Prostate gland (tissue), 2 donors: ENCODE measurements at regions not wholly inside any gene's neighbourhood (a gene's known extent, or its start where the extent isn't known, plus 50 kb on each side); places are given as distances from the start of the nearest gene placed in this dataset.

Experiments used
- DNase-seq: peaks from one replicate; pipeline ENCODE4 v3.0.0-alpha.2; 2019; ENCODE audit warnings: low spot score
- H3K27ac ChIP-seq, 2 donors: fragments of 200-600 bp; sonication (generic); 2 replicates each; pipeline ENCODE4 v1.5.1; 2017 to 2019
- H3K27me3 ChIP-seq: fragments of 200-600 bp; sonication (generic); replicated peaks from 2 replicates; pipeline ENCODE4 v1.5.1; 2019; ENCODE audit not compliant: insufficient read depth
- H3K36me3 ChIP-seq, 2 donors: fragments of 200-600 bp; sonication (generic); 1 replicate in 1 of 2; 2 replicates in 1 of 2; pipeline versions ENCODE4 v1.5.1 to v1.8.1; 2017 to 2019
- H3K4me1 ChIP-seq: fragments of 200-600 bp; sonication (generic); replicated peaks from 2 replicates; pipeline ENCODE4 v1.5.1; 2019
- H3K4me3 ChIP-seq, 2 donors: fragments of 200-600 bp; sonication (generic); 2 replicates each; pipeline ENCODE4 v1.5.1; 2017 to 2019
- H3K9me3 ChIP-seq: fragments of 200-600 bp; sonication (generic); 2 replicates; pipeline ENCODE4 v1.5.1; 2017
- POLR2A ChIP-seq: fragments of 450-650 bp; IDR thresholded peaks from one replicate; pipeline ENCODE4 v1.6.1; 2016; ENCODE audit warnings: antibody characterized with exemption, mild to moderate bottlenecking
- POLR2AphosphoS5 ChIP-seq: sonication (generic); formaldehyde crosslinking; IDR thresholded peaks from one replicate; pipeline ENCODE4 v1.6.1; 2017; ENCODE audit warnings: antibody characterized with exemption
- WGBS: methylation state at CpG from one replicate; pipeline ENCODE4 v1.1.5; 2018; 5-methylcytosine and 5-hydroxymethylcytosine counted together
- intact Hi-C: fragments of 100-400 bp; cut with DNase I; formaldehyde crosslinking; loops from one replicate; pipeline ENCODE4 v1.14.2; 2022
- TF ChIP-seq, protein P1 (sequence below), 4 experiments: fragments of 200-600 bp in 2 of 4; fragments of 450-650 bp in 2 of 4; sonication (generic) in 2 of 4; IDR thresholded peaks; 1 replicate in 3 of 4; 2 replicates in 1 of 4; pipeline ENCODE4 v1.5.1; 2016 to 2019; ENCODE audit warnings: antibody characterized with exemption in 4 of 4, mild to moderate bottlenecking in 2 of 4, moderate library complexity in 2 of 4

DNA sequence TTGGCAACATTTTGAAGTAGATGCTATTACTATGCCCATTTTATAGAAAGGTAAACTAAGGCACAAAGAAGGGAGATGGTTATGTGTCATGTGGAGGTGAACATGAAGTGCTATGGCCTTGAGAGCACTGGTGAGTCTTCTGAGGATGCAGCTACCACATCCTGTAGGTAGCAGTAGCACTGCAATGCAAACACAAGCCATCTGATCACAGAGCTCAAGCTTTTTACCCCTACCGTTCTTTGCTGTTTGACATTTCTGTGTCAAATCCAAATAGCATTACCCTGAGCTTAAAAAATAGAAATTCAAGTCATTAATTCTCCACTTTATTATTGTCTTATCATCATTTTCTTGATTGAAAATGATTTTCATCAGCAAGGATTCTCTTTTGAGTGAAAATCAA, 382.9 kb downstream of the KCTD12 start:
- DNase-seq = no peak
- H3K4me1 ChIP-seq = no peaks in the 10 kb centered on the region
- H3K9me3 ChIP-seq = no peaks in the 10 kb centered on the region
- no peaks in the 10 kb centered on the region for H3K36me3 ChIP-seq
- no peaks in the 10 kb centered on the region for H3K27me3 ChIP-seq
- WGBS = 79% methylated on average over 1 of the region's 1 CpG
- TF ChIP-seq, protein P1, sequence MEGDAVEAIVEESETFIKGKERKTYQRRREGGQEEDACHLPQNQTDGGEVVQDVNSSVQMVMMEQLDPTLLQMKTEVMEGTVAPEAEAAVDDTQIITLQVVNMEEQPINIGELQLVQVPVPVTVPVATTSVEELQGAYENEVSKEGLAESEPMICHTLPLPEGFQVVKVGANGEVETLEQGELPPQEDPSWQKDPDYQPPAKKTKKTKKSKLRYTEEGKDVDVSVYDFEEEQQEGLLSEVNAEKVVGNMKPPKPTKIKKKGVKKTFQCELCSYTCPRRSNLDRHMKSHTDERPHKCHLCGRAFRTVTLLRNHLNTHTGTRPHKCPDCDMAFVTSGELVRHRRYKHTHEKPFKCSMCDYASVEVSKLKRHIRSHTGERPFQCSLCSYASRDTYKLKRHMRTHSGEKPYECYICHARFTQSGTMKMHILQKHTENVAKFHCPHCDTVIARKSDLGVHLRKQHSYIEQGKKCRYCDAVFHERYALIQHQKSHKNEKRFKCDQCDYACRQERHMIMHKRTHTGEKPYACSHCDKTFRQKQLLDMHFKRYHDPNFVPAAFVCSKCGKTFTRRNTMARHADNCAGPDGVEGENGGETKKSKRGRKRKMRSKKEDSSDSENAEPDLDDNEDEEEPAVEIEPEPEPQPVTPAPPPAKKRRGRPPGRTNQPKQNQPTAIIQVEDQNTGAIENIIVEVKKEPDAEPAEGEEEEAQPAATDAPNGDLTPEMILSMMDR (IDR thresholded peaks at IDR 0.05) = no peak
- TF ChIP-seq POLR2A (no peak), POLR2AphosphoS5 (no peak)
- H3K4me3 ChIP-seq = no peak overlapping the region
- intact Hi-C loops = no loop called here
- H3K27ac ChIP-seq = no peak overlapping the region

DNA sequence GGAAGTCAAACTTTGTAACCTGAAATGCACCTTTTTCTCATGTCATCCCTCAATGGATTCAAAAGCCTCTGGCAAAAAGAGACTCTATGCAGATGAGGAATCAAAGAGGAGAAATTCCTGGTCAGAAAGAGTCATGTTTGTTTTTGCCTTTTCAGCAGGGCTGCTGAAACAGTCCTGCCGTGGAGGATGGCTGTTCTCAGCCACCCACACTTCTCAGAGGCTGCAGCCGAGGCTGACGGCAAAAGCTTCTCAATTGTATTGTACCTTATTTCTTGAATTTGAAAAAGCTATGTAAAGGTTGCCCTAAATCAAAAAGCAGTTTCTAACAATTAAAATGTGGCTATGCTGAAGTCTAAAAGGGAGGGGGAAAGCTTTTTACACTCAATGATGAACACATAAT, 385.3 kb downstream of the KCTD12 start:
- H3K4me1 ChIP-seq = no peaks in the 10 kb centered on the region
- TF ChIP-seq, protein P1 (IDR thresholded peaks at IDR 0.05) = no peak
- TF ChIP-seq POLR2AphosphoS5 = no peak
- TF ChIP-seq POLR2A = no peak
- intact Hi-C loops = no loop called here
- no peaks in the 10 kb centered on the region for H3K36me3 ChIP-seq
- no peak overlapping the region for H3K27ac ChIP-seq
- H3K27me3 ChIP-seq = no peaks in the 10 kb centered on the region
- no peaks in the 10 kb centered on the region for H3K9me3 ChIP-seq
- no peak for DNase-seq
- H3K4me3 ChIP-seq = no peak overlapping the region
- 39% methylated on average over 3 of the region's 3 CpGs for WGBS

DNA sequence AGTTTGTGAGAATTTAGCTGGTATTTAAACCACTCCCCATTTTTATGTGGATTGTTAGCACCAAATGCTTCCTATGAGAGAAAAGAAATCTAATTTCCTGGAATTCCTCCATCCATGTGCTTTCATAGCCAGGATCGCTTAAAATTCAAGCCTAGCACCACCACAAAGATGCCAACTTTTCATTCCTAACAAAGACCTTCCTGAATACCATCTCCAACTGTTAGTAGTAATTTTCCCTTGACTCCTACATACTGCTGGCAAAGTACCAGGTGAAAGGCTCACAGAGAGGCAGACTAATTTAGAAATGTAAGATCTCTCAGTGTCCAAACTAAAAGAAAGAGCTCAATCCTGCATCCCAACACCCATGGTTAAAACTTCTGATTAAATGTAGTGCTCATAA, 386.3 kb downstream of the KCTD12 start:
- H3K4me3 ChIP-seq = no peak overlapping the region
- no peaks in the 10 kb centered on the region for H3K4me1 ChIP-seq
- 76% methylated on average over 1 of the region's 1 CpG for WGBS
- no peak for TF ChIP-seq POLR2A
- TF ChIP-seq, protein P1 (IDR thresholded peaks at IDR 0.05) = no peak
- TF ChIP-seq POLR2AphosphoS5 = no peak
- intact Hi-C loops = no loop called here
- no peaks in the 10 kb centered on the region for H3K36me3 ChIP-seq
- H3K27me3 ChIP-seq = no peaks in the 10 kb centered on the region
- no peak overlapping the region for H3K27ac ChIP-seq
- DNase-seq = no peak
- H3K9me3 ChIP-seq = no peaks in the 10 kb centered on the region

DNA sequence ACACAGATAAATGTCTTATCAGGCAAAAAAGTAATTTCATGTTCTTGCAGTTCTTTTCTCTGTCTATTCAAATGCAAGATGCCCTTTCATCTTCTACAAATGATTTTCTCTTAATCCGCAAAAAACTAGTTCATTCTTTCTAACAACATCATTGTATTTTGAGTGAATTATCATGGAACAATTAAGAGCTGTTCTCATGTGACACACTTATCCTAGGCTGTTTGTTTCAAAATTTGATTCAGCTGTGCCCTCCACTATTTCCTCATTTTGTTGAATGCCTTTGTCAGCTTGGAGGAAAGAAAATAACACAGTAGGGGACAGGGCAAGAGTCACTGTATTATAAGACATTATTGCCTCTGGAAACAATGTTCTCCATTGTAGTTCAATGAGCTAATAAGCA, 396.9 kb downstream of the KCTD12 start:
- WGBS = 91% methylated on average over 1 of the region's 1 CpG

DNA sequence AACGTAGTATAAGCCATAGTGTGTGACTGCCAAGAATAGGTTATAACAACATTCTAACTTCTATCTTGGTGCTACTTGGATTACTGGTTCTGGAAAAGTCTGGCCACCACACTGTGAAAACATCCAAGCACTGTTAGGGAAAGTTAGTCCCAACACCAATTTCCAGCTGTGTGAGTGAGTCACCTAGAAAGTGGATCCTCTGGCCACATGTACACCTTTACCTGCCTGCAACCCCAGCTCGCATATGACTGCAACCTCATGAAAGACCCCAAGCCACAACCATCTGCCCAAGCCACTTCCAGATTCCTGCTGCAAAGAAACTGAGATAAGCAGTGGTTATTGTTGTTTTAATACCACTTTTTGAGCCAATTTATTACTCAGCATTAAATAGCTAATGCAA, 404.5 kb downstream of the KCTD12 start:
- Histone ChIP-seq H3K4me1 (no peaks in the 10 kb centered on the region), H3K27me3 (no peaks in the 10 kb centered on the region), H3K27ac (no peak overlapping the region), H3K9me3 (no peaks in the 10 kb centered on the region), H3K36me3 (no peaks in the 10 kb centered on the region), H3K4me3 (no peak overlapping the region)
- 63% methylated on average over 2 of the region's 2 CpGs for WGBS
- intact Hi-C loops = no loop called here
- TF ChIP-seq POLR2AphosphoS5 (no peak), POLR2A (no peak)
- TF ChIP-seq, protein P1 (IDR thresholded peaks at IDR 0.05) = no peak
- no peak for DNase-seq

More for the DNA sequence above, 396.9 kb downstream of the KCTD12 start:
- Histone ChIP-seq H3K36me3 (no peaks in the 10 kb centered on the region), H3K4me1 (no peaks in the 10 kb centered on the region), H3K27me3 (no peaks in the 10 kb centered on the region), H3K27ac (no peak overlapping the region), H3K9me3 (no peaks in the 10 kb centered on the region), H3K4me3 (no peak overlapping the region)
- no peak for DNase-seq
- intact Hi-C loops = no loop called here
- TF ChIP-seq POLR2AphosphoS5 (no peak), POLR2A (no peak)
- TF ChIP-seq, protein P1 (IDR thresholded peaks at IDR 0.05) = no peak
